ENCODE measurements at regions not wholly inside any gene's neighbourhood (a gene's known extent, or its start where the extent isn't known, plus 50 kb on each side); places are given as distances from the start of the nearest gene placed in this dataset.

DNA sequence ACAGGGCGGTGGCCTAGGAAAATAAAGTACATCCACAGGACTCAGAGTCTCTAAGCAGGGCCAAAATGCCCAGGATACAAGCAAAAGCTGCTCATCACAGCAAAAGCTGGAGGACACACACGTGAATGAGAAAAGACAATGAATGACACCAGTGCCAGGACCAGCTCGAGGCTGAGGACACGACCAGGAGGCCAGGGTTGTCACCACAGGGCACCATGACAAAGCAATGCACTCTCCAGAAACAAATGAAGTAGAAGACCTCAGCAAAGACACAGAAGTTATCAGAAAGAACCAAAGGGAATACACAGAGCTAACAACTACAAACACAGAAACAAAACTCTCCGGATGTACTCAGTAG lies 92.1 kb downstream of the FOXL3 start:
- no peak for DNase-seq

GRCh38 chr7:386385-386784 lies 96.4 kb downstream of the FOXL3 start:
- no peak for DNase-seq

- no peak for DNase-seq
Observed at GRCh38 chr7:387132-388022, 97.4 kb downstream of the FOXL3 start.

GRCh38 chr7:388023-388960 lies 98.3 kb downstream of the FOXL3 start:
- DNase-seq: no peak

GRCh38 chr7:388961-389701 lies 99.2 kb downstream of the FOXL3 start:
- DNase-seq: no peak

GRCh38 chr7:389911-390601 lies 100.1 kb downstream of the FOXL3 start:
- DNase-seq: no peak

DNA sequence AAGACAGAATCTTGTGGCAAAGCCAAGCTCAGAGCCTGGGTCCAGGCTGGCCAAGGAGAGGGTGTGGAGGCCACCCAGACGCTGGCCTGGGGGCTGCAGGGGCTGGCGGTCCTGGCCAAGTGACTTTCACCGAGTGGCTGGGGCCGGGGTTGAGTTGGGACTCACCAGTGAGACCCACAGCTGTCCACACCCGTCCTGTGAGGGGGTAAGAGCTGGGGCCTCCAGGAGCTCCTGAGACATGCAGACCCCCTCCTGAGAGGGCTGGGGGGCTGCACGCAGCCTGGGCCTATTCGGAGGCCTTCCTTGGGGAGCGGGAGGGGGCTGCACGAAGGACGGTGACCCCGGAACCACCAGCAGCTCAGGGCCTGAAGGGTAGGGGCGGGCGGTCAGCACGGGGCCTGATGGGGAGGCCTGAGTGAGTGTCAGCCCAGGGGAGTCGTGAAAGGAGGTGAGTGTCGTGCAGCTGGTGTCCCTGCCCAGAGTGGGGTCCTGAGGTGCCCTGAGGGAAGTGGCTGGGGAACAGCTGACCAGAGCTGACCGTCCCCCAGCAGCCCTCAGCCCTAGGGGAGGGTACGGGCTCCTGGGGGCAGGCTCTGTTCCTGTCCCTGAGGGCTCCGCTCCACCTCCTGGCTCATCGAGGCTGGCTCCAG lies 100.9 kb downstream of the FOXL3 start:
- DNase-seq: no peak

DNA sequence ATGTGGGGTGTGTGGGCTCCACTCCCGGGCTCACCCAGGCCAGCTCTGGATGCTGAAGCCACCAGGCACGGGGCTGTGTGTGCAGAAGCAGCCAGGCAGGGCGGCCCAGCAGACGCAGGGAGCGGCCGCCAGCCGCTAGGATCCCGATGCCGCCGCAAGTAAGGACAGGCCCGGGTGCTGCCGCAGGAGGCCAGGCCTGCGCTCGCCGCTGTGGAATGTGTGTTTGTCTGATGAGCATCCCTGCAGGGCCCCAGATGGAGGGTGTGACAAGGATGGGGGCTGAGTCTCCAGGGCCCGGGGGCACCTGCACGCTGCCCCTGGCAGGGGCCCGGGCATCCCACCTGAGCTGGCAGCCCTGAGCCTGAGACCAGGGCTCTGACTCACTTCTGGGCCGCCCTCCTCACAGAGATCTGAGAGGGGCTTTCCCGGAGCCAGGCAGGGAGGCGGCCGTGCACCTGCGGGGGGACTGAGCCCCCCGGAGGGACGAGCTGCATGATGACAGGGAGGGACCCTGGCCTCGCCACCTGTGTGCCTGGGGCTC lies 101.5 kb downstream of the FOXL3 start:
- no peak for DNase-seq

DNA sequence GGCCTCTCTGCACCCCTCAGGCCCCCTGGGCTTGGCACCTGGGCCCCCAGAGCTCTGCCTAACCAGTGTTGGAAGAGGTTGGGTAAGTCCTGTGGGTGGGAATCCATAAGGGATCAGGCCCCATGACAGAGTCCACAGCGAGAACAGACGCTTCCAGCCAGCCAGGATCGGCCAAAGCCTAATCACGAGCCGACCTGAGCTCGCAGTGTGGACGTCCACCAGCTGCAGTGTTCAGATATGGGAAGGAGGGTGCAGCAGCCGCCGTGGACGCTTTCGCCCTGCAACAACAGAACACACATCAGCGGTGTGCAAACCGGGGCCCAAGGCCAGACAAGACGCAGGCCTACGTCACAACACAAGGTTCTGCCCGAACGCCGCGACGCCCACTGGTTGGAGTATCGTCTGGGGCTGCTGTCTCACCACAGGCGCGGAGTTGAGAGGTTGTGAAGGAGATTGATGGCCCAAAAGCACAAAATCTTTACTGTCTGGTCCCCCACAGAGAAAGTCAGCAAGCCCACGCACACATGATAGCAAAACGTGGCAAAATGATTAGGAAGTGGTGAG lies 102.1 kb downstream of the FOXL3 start:
- DNase-seq: no peak

GRCh38 chr7:392822-393221 lies 102.9 kb downstream of the FOXL3 start:
- no peak for DNase-seq

- DNase-seq: no peak
Observed at GRCh38 chr7:395643-396042, 105.7 kb downstream of the FOXL3 start.

DNA sequence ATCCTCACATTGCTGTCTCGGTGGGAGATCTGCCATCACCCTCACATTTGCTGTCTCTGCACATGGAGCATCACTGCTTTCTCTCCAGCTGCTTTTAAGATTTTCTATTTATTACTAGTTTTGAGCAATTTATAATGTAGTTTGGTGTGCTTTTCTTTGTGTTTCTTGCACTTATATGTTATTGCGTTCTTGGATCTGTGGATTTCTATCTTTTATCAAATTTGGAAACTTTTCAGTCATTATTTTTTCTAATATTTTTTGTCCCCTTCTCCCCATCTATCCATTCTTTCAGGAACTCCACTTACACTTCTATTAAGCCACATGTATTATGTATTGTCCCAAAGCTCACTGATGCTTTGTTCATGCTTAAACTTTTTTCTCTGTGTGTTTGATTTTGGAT lies 108.9 kb downstream of the FOXL3 start:
- no peak for DNase-seq

GRCh38 chr7:400901-401485 lies 111.0 kb downstream of the FOXL3 start:
- DNase-seq: no peak

GRCh38 chr7:401495-401894 lies 111.5 kb downstream of the FOXL3 start:
- no peak for DNase-seq

DNA sequence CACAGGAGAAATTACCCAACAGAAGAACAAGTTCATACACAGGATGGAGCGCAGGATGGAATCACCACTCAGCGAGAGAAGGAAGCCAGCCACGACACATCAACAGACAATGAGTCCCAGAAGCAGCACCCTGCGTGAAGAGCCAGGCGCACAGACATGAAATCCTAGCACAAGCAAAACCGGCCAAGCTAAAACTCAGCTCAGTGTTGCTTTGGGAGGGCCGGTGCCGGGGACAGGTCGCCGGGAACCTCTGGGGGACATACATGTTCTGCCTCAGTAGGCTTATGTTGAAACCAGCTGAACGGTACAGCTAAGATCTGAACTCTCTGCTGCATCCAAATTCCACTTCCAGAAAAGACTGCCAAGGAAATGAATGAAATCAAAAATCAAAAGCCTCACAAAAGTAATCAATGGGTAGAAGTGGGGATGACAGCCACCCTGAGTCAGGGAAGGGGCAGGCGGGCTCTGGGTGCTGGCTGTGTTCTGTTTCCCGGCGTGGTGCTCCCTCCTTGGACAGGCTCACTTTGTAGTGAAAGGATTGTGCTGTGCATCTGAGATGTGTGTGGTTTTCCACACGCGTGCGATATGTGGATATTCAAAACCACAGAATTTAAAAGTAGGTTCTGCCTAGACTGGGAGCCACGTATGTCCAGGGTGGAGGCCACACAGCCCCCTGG lies 114.7 kb downstream of the PDGFA start:
- no peak for DNase-seq

DNA sequence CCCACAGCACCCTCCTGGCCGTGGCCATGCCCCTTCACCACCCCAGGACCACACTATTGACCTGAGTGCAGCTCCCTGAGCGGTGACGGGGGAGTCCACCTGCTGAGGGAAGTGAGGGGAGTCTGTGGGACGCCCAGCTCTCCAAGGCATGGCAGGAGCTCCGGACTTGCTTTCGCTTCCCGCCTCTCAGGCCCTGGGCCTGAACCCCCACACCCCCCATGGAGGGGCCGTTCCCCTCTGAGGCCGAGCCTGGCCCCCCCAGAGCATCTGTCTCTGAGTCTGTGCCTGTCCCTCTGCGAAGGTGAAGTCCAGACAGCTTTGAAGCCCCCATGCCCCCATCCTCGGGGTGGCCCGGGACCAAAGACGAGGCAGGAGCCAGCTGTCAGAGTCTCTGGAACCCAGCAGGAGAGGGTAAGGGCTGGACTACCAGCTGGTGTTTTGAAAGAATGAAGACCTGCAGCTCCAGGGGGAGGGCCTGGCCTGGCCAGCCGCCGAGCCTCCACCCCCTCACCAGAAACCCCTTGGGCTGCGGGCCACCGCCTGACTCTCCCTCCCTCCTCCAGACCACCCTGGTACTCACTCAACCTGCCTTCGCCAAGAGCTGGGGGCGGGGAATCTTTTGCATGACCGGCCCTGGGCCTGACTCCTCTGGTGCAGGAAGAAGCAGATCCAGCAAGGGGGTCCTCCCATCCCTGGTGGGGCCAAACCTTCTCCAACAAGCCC lies 114.0 kb downstream of the PDGFA start:
- no peak for DNase-seq

DNA sequence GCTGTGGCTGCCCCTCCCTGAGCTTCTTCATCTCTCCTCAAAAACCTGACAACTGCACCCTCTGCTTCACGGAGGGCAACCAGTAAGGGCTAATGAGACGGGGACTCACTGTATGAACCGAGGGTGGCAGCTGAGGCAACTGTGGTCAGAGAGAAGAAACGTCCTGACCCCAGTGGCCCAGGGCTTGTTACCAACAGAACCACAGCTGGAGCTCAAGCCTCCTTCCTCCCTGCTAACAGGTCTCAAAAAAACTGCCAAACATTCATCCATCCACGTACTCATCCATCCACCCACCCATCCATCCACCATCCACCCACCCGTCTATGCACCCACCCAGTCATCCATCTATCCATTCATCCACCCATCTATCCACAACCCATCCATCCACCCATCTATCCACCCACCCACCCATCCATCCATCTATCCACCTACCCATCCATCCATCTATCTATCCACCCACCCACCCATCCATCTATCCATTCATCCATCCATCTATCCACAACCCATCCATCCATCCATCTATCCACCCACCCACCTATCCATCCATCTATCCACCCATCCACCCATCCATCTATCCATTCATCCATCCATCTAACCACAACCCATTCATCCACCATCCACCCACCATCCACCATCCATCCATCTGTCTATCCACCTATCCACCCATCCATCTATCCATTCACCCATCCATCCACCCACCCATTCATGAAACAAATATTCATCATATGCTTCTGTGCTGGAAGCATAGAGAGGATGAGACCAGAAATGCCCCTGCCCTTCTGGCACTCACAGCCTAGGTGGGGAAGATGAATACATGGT lies 111.7 kb downstream of the PDGFA start:
- no peak for DNase-seq

Data from hypothalamus (tissue), 51 donors.